ENCODE measurements at regions not wholly inside any gene's neighbourhood (a gene's known extent, or its start where the extent isn't known, plus 50 kb on each side); places are given as distances from the start of the nearest gene placed in this dataset.

DNA sequence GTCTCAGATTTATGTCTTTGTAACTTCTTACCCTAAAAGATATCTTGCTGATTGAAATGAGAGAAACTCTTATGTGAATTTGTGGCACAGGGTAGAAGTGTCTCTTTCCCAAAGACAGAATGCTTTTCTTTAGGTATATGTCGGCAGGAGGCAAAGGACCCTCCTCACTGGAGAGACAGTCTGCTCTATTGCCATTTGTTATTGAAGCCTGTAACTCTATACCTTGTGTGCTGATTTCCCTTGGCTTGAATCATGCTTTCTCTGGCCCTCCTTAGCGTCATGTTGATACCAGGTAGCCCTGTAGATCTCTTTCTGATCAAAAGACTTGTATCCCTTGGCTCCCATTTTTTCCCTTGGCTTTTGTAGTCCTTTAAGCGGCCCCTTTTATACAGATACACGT, 284.3 kb downstream of the CXXC4 start:
- no peak overlapping the region for H3K27ac ChIP-seq (ENCODE audit: insufficient read length, low read depth, low read length)
- H3K27me3 ChIP-seq (ENCODE audit: insufficient read depth, low read length), result no peaks in the 10 kb centered on the region
- H3K36me3 Mint-ChIP-seq (ENCODE audit: insufficient read depth in 1 of 3, low read depth in 3 of 3), result no peaks in the 10 kb centered on the region
- H4K20me1 ChIP-seq (ENCODE audit: control insufficient read depth, insufficient read depth, insufficient read length), result no peaks in the 10 kb centered on the region
- no peak overlapping the region for H3K18ac ChIP-seq (ENCODE audit: insufficient read length, low read depth, low read length)
- no peak overlapping the region for H4K91ac ChIP-seq (ENCODE audit: insufficient read length, low read depth, low read length)
- H3K27me3 Mint-ChIP-seq (ENCODE audit: low read depth), result no peaks in the 10 kb centered on the region
- H3K79me1 ChIP-seq (ENCODE audit: insufficient read depth, low read depth, low read length, poor library complexity, severe bottlenecking), result no peaks in the 10 kb centered on the region
- no peak overlapping the region for H2AK5ac ChIP-seq (ENCODE audit: insufficient read length, low read length)
- H3K23ac ChIP-seq (ENCODE audit: insufficient read length, low read depth, low read length), result no peak overlapping the region
- peaks cover 5 to 6% of the 10 kb centered on the region in 2 experiments for H3K4me1 Mint-ChIP-seq
- no peak overlapping the region for H3K9ac ChIP-seq (ENCODE audit: extremely low read depth, insufficient read length, low read length)
- H2BK120ac ChIP-seq (ENCODE audit: low read depth, low read length, poor library complexity, severe bottlenecking), result no peak overlapping the region
- no CpG with 5 or more reads among the region's 4 CpGs for WGBS (ENCODE audit: extremely low coverage, insufficient read length, low lambda C conversion rate)
- no peak overlapping the region for H2BK20ac ChIP-seq (ENCODE audit: low read depth, low read length, poor library complexity, severe bottlenecking)
- no peak overlapping the region for H3K4ac ChIP-seq (ENCODE audit: low read depth, low read length)
- no peak overlapping the region for H2AFZ ChIP-seq (ENCODE audit: low read length)
- H3K79me2 ChIP-seq (ENCODE audit: insufficient read depth, low read length), result no peaks in the 10 kb centered on the region
- no peak overlapping the region for H2BK12ac ChIP-seq (ENCODE audit: insufficient read length, low read depth, low read length)
- TF ChIP-seq, protein P1, sequence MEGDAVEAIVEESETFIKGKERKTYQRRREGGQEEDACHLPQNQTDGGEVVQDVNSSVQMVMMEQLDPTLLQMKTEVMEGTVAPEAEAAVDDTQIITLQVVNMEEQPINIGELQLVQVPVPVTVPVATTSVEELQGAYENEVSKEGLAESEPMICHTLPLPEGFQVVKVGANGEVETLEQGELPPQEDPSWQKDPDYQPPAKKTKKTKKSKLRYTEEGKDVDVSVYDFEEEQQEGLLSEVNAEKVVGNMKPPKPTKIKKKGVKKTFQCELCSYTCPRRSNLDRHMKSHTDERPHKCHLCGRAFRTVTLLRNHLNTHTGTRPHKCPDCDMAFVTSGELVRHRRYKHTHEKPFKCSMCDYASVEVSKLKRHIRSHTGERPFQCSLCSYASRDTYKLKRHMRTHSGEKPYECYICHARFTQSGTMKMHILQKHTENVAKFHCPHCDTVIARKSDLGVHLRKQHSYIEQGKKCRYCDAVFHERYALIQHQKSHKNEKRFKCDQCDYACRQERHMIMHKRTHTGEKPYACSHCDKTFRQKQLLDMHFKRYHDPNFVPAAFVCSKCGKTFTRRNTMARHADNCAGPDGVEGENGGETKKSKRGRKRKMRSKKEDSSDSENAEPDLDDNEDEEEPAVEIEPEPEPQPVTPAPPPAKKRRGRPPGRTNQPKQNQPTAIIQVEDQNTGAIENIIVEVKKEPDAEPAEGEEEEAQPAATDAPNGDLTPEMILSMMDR (conservative IDR thresholded peaks at IDR 0.05), result no peak
- no peaks in the 10 kb centered on the region for H3K9me3 ChIP-seq (ENCODE audit: control insufficient read depth, low read depth, low read length)
- peak overlapping the region in 2 of 3 experiments; percentile 4 to 46; a peak in 2 of 7 replicates for H3K27ac Mint-ChIP-seq
- no peak overlapping the region for H2BK5ac ChIP-seq (ENCODE audit: insufficient read length, low read length)
- H3K9me3 Mint-ChIP-seq, result peaks cover 0 to 4% of the 10 kb centered on the region in 2 experiments; a peak in 1 of 5 replicates
- H3K4me2 ChIP-seq (ENCODE audit: insufficient read depth, insufficient read length, low read length), result no peak overlapping the region
- H3K4me1 ChIP-seq (ENCODE audit: insufficient read depth, low read length), result no peaks in the 10 kb centered on the region
- H4K8ac ChIP-seq (replicated peaks; ENCODE audit: insufficient read length, low read depth, low read length), result no peak overlapping the region
- no peak overlapping the region for H4K5ac ChIP-seq (ENCODE audit: insufficient read length, low read depth, low read length)
- H3K23me2 ChIP-seq (ENCODE audit: insufficient read length, low read depth, low read length, poor library complexity, severe bottlenecking), result no peaks in the 10 kb centered on the region
- no peak for DNase-seq
- H3K14ac ChIP-seq (ENCODE audit: insufficient read depth, low read length), result no peak overlapping the region
- no peak overlapping the region for H2BK15ac ChIP-seq (ENCODE audit: low read depth, low read length)
- no peak overlapping the region for H3K56ac ChIP-seq (ENCODE audit: insufficient read length, low read depth, low read length)
- no peak overlapping the region for H3T11ph ChIP-seq (ENCODE audit: low read length)
- H3K4me3 Mint-ChIP-seq, result no peak overlapping the region

Data from H9 (cell line).